ENCODE measurements at regions not wholly inside any gene's neighbourhood (a gene's known extent, or its start where the extent isn't known, plus 50 kb on each side); places are given as distances from the start of the nearest gene placed in this dataset.

DNA sequence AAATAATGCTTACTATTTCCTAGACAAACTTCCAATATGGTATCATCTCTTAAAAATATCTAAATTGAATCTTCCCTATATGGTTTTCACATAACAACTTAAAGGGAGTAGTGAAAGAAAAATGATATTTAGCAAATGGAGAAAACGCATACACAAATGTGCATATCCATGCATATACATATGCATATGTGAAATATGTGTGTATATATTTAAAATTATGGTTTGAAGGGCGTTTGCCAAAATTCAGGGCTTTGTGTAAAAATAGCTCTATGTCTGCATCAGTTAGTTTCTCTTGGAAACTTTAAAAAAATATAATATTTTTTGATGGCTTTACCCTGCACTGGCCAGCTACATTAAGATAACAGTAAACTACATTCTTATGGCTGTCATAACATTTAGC lies 986.7 kb downstream of the BCL11A start:
- no peak for TF ChIP-seq YY1 (IDR thresholded peaks at IDR 0.05; ENCODE audit: insufficient read depth, insufficient read length)
- no peak for TF ChIP-seq ZNF274 (IDR thresholded peaks at IDR 0.05; ENCODE audit: low read depth, low read length)
